ENCODE measurements at regions not wholly inside any gene's neighbourhood (a gene's known extent, or its start where the extent isn't known, plus 50 kb on each side); places are given as distances from the start of the nearest gene placed in this dataset.

DNA sequence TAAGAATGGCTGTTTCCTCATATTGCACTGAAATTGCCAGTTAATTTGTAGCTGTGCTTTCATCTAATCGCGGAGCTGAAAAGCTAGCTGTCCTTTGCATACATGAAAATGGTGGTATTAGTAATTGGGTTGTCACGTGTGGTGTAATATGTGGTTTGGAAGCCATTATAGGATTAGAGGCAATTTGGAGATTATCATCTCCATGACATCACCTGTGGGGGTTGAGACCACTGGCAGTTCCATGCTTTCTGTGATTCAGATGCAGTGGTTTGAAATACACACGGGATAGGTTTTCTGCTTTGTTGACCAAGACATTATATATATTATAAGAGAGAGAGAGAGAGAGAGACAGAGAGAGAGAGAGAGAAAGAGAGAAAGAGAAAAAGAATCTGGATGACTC, 180.8 kb downstream of the RAB11FIP2 start (continued):
- TF ChIP-seq STAT3 (IDR thresholded peaks at IDR 0.05; ENCODE audit: low read depth, low read length) = no peak

DNA sequence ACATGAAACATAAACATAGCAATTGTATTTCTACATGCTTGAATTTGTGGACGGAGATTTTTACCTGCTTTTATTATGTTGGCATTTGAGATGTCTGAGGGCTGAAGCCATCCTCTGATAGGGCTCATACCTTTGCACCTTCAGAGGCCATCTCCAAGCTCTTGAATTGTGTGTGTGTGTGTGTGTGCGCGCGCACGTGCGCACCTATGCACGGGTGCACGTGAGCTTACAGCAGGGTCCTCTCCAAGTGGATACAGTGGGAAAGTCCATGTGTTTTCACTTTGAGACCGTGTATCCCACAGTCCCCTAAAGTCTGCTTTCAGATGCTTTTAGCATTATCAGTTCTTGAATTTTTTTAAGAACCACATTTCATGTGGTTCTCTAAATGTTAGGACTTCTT, 178.6 kb downstream of the RAB11FIP2 start:
- Histone ChIP-seq H2AFZ (ENCODE audit: control insufficient read depth, low read depth, low read length) (no peak overlapping the region), H4K20me1 (ENCODE audit: control insufficient read depth, insufficient read depth) (no peaks in the 10 kb centered on the region), H3K9me3 (replicated peaks; ENCODE audit: control insufficient read depth, insufficient read depth, low read length) (no peaks in the 10 kb centered on the region), H3K4me3 (no peak overlapping the region), H3K79me2 (ENCODE audit: control insufficient read depth, insufficient read depth, low read length) (no peaks in the 10 kb centered on the region), H3K9ac (ENCODE audit: control insufficient read depth, insufficient read depth, low read length) (no peak overlapping the region), H3K4me2 (ENCODE audit: control insufficient read depth, insufficient read depth) (no peak overlapping the region), H3K4me1 (ENCODE audit: control insufficient read depth, insufficient read depth, low read length) (no peaks in the 10 kb centered on the region), H3K27me3 (replicated peaks in 1 of 2; ENCODE audit: control insufficient read depth in 2 of 2, insufficient read depth in 2 of 2, low read length in 1 of 2) (no peaks in the 10 kb centered on the region), H3K36me3 (ENCODE audit: control insufficient read depth in 2 of 2, insufficient read depth in 2 of 2, low read length in 1 of 2) (no peaks in the 10 kb centered on the region), H3K27ac (ENCODE audit: control insufficient read depth, insufficient read depth) (no peak overlapping the region)
- intact Hi-C loops (cut with micrococcal nuclease; ENCODE audit: unreplicated experiment) = loop anchor here (10.0 kb wide), 1 partner anchor 237 kb away; no protein-coding TSS in a partner anchor
- 53% methylated on average over 9 of the region's 9 CpGs for WGBS (ENCODE audit: insufficient coverage, insufficient replicate concordance, low lambda C conversion rate, missing lambda C conversion rate)
- BruUV-seq (replicated peaks) = no TSS peak
- SMC1A ChIA-PET (ENCODE audit: uncharacterized antibody, unreplicated experiment) = interaction anchor here (0.8 to 1.3 kb wide), 2 partner anchors 10 to 175 kb away, joined by 3 read pairs; no protein-coding TSS in a partner anchor
- DNase-seq (ENCODE audit: low read depth, low spot score) (no peak), ATAC-seq (no peak), FAIRE-seq (no peak)
- in situ Hi-C loops (cut with MboI) = no loop called here
- RAD21 ChIA-PET (ENCODE audit: unreplicated experiment) = no interaction called here
- POLR2A ChIA-PET = no interaction called here
- CTCF ChIA-PET = no interaction called here
- TF ChIP-seq SMAD5 (IDR thresholded peaks at IDR 0.05; ENCODE audit: low read depth) (no peak), MYC (IDR thresholded peaks at IDR 0.05; ENCODE audit: insufficient read depth, insufficient read length, insufficient replicate concordance, low read length, severe bottlenecking) (no peak), IRF4 (IDR thresholded peaks at IDR 0.05; ENCODE audit: low read depth, low read length) (no peak), CBFB (IDR thresholded peaks at IDR 0.05; ENCODE audit: low read depth) (no peak), POLR2A (IDR thresholded peaks at IDR 0.05; ENCODE audit: low read depth, low read length) (no peak), NFYA (IDR thresholded peaks at IDR 0.05; ENCODE audit: borderline replicate concordance, low read depth, low read length) (no peak), SMAD1 (IDR thresholded peaks at IDR 0.05; ENCODE audit: low read depth, partially characterized antibody) (no peak)
- TF ChIP-seq, protein P1, sequence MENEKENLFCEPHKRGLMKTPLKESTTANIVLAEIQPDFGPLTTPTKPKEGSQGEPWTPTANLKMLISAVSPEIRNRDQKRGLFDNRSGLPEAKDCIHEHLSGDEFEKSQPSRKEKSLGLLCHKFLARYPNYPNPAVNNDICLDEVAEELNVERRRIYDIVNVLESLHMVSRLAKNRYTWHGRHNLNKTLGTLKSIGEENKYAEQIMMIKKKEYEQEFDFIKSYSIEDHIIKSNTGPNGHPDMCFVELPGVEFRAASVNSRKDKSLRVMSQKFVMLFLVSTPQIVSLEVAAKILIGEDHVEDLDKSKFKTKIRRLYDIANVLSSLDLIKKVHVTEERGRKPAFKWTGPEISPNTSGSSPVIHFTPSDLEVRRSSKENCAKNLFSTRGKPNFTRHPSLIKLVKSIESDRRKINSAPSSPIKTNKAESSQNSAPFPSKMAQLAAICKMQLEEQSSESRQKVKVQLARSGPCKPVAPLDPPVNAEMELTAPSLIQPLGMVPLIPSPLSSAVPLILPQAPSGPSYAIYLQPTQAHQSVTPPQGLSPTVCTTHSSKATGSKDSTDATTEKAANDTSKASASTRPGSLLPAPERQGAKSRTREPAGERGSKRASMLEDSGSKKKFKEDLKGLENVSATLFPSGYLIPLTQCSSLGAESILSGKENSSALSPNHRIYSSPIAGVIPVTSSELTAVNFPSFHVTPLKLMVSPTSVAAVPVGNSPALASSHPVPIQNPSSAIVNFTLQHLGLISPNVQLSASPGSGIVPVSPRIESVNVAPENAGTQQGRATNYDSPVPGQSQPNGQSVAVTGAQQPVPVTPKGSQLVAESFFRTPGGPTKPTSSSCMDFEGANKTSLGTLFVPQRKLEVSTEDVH (IDR thresholded peaks at IDR 0.05; ENCODE audit: low read depth, partially characterized antibody) = no peak
- TF ChIP-seq, protein P2, sequence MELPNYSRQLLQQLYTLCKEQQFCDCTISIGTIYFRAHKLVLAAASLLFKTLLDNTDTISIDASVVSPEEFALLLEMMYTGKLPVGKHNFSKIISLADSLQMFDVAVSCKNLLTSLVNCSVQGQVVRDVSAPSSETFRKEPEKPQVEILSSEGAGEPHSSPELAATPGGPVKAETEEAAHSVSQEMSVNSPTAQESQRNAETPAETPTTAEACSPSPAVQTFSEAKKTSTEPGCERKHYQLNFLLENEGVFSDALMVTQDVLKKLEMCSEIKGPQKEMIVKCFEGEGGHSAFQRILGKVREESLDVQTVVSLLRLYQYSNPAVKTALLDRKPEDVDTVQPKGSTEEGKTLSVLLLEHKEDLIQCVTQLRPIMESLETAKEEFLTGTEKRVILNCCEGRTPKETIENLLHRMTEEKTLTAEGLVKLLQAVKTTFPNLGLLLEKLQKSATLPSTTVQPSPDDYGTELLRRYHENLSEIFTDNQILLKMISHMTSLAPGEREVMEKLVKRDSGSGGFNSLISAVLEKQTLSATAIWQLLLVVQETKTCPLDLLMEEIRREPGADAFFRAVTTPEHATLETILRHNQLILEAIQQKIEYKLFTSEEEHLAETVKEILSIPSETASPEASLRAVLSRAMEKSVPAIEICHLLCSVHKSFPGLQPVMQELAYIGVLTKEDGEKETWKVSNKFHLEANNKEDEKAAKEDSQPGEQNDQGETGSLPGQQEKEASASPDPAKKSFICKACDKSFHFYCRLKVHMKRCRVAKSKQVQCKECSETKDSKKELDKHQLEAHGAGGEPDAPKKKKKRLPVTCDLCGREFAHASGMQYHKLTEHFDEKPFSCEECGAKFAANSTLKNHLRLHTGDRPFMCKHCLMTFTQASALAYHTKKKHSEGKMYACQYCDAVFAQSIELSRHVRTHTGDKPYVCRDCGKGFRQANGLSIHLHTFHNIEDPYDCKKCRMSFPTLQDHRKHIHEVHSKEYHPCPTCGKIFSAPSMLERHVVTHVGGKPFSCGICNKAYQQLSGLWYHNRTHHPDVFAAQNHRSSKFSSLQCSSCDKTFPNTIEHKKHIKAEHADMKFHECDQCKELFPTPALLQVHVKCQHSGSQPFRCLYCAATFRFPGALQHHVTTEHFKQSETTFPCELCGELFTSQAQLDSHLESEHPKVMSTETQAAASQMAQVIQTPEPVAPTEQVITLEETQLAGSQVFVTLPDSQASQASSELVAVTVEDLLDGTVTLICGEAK (IDR thresholded peaks at IDR 0.05; ENCODE audit: borderline replicate concordance) = no peak
- TF ChIP-seq, protein P3, sequence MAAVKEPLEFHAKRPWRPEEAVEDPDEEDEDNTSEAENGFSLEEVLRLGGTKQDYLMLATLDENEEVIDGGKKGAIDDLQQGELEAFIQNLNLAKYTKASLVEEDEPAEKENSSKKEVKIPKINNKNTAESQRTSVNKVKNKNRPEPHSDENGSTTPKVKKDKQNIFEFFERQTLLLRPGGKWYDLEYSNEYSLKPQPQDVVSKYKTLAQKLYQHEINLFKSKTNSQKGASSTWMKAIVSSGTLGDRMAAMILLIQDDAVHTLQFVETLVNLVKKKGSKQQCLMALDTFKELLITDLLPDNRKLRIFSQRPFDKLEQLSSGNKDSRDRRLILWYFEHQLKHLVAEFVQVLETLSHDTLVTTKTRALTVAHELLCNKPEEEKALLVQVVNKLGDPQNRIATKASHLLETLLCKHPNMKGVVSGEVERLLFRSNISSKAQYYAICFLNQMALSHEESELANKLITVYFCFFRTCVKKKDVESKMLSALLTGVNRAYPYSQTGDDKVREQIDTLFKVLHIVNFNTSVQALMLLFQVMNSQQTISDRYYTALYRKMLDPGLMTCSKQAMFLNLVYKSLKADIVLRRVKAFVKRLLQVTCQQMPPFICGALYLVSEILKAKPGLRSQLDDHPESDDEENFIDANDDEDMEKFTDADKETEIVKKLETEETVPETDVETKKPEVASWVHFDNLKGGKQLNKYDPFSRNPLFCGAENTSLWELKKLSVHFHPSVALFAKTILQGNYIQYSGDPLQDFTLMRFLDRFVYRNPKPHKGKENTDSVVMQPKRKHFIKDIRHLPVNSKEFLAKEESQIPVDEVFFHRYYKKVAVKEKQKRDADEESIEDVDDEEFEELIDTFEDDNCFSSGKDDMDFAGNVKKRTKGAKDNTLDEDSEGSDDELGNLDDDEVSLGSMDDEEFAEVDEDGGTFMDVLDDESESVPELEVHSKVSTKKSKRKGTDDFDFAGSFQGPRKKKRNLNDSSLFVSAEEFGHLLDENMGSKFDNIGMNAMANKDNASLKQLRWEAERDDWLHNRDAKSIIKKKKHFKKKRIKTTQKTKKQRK (IDR thresholded peaks at IDR 0.05; ENCODE audit: low read depth, low read length) = no peak

Data from GM12878 (cell line).